K562 (cell line): ENCODE measurements at regions not wholly inside any gene's neighbourhood (a gene's known extent, or its start where the extent isn't known, plus 50 kb on each side); places are given as distances from the start of the nearest gene placed in this dataset.

ENCODE experiments used
- ATAC-seq: fragments of 200-7000 bp; cut with Tn5 transposase; 3 replicates; pipeline ENCODE4 v1.9.1; 2020; ENCODE audit warnings: moderate library complexity
- BruUV-seq: library from RNA; stranded (reverse); fragments of 400-500 nt; replicated peaks from 2 replicates; lab custom pipeline; 2021; lab: Mats Ljungman, UMichigan
- CTCF ChIA-PET: fragments of 300-600 bp; formaldehyde crosslinking; extraction: SDS; loops from one replicate; lab custom pipeline; 2021; ENCODE audit warnings: low intra/inter-chr PET ratio; lab: Yijun Ruan, JAX
- POLR2A ChIA-PET: fragments of 300-600, 350-650 bp; sonication (Branson Sonifier 250); formaldehyde crosslinking; extraction: SDS; loops from one replicate; lab custom pipeline; 2021; ENCODE audit warnings: antibody characterized with exemption, inconsistent platforms; lab: Yijun Ruan, JAX
- DNase-seq, 4 experiments: peaks; one replicate each; pipeline versions ENCODE4 v3.0.0 to v3.0.0-alpha.2; 2011 to 2018; ENCODE audit warnings: low spot score in 3 of 4, mixed read lengths in 3 of 4; ENCODE audit errors: extremely low read depth in 1 of 4
- FAIRE-seq: peaks from 2 replicates; lab custom pipeline; 2011; peaks lifted over from hg19 to GRCh38; lab: Jason Lieb, UNC
- H2AFZ ChIP-seq: 2 replicates; pipeline ENCODE4 v1.6.0; 2011; ENCODE audit warnings: low read depth, low read length, control low read depth, inconsistent platforms
- H3K27ac ChIP-seq: fragments of 200-600 bp; 3 replicates; pipeline ENCODE4 v1.8.0; 2011; ENCODE audit warnings: low read depth, mild to moderate bottlenecking, control low read depth, inconsistent platforms, low read length, moderate library complexity, mixed read lengths; ENCODE audit errors: extremely low read depth
- H3K27me3 ChIP-seq, 2 experiments: fragments of 300-600 bp in 1 of 2; 2 replicates in 1 of 2; 3 replicates in 1 of 2; pipeline versions ENCODE4 v1.6.0 to v1.8.0; 2011; ENCODE audit warnings: inconsistent platforms in 2 of 2, low read length in 2 of 2, mild to moderate bottlenecking in 1 of 2, mixed read lengths in 1 of 2, moderate library complexity in 1 of 2; ENCODE audit not compliant: control insufficient read depth in 2 of 2, insufficient read depth in 2 of 2
- H3K36me3 ChIP-seq: fragments of 300-600 bp; 3 replicates; pipeline ENCODE4 v1.8.0; 2011; ENCODE audit warnings: mild to moderate bottlenecking, low read length, inconsistent platforms; ENCODE audit not compliant: control insufficient read depth, insufficient read depth
- H3K4me1 ChIP-seq, 2 experiments: fragments of 200-600 bp in 1 of 2; replicated peaks in 1 of 2; 2 replicates in 1 of 2; 3 replicates in 1 of 2; pipeline versions ENCODE4 v1.5.1 to v1.8.0; 2011; ENCODE audit warnings: inconsistent platforms in 2 of 2, low read length in 2 of 2, mild to moderate bottlenecking in 1 of 2, mixed read lengths in 1 of 2, moderate library complexity in 1 of 2; ENCODE audit not compliant: control insufficient read depth in 2 of 2, insufficient read depth in 2 of 2
- H3K4me2 ChIP-seq: 2 replicates; pipeline ENCODE4 v1.6.1; 2011; ENCODE audit warnings: low read length, control low read depth, inconsistent platforms, mixed read lengths; ENCODE audit not compliant: insufficient read depth
- H3K4me3 ChIP-seq: fragments of 200-600 bp; sonication (generic), shearing (Covaris generic); 2 replicates; pipeline ENCODE4 v1.5.1; 2016; ENCODE audit warnings: control low read depth, inconsistent platforms
- H3K79me2 ChIP-seq: fragments of 200-600 bp; 3 replicates; pipeline ENCODE4 v1.8.0; 2011; ENCODE audit warnings: low read length, inconsistent platforms; ENCODE audit not compliant: control insufficient read depth, insufficient read depth
- H3K9ac ChIP-seq, 2 experiments: 2 replicates each; pipeline versions ENCODE4 v1.6.0 to v1.6.1; 2011; ENCODE audit warnings: low read depth in 2 of 2, low read length in 2 of 2, control low read depth in 1 of 2, inconsistent platforms in 1 of 2, mild to moderate bottlenecking in 1 of 2, mixed read lengths in 1 of 2; ENCODE audit not compliant: insufficient read depth in 1 of 2
- H3K9me1 ChIP-seq: one replicate; pipeline ENCODE4 v1.6.0; 2011; ENCODE audit warnings: inconsistent platforms, mild to moderate bottlenecking, low read length, moderate library complexity; ENCODE audit not compliant: control insufficient read depth, insufficient read depth
- H3K9me3 ChIP-seq: replicated peaks from 2 replicates; pipeline ENCODE4 v1.5.1; 2011; ENCODE audit warnings: low read depth, low read length, inconsistent platforms; ENCODE audit not compliant: control insufficient read depth, insufficient read depth
- H4K20me1 ChIP-seq: replicated peaks from 2 replicates; pipeline ENCODE4 v1.6.1; 2011; ENCODE audit warnings: low read length, inconsistent platforms, mixed read lengths; ENCODE audit not compliant: control insufficient read depth, insufficient read depth
- BRCA1 ChIP-seq, 2 experiments: fragments of 450-650 bp in 1 of 2; sonication (generic) in 1 of 2; formaldehyde crosslinking in 1 of 2; IDR thresholded peaks; 2 replicates each; pipeline versions ENCODE4 v1.5.0 to v1.6.1; 2017 to 2020; ENCODE audit warnings: mild to moderate bottlenecking in 1 of 2, missing genetic modification reagents in 1 of 2
- HDAC3 ChIP-seq: fragments of 450-650 bp; IDR thresholded peaks from 2 replicates; pipeline ENCODE4 v1.6.1; 2018; ENCODE audit warnings: borderline replicate concordance, mild to moderate bottlenecking, moderate library complexity; ENCODE audit not compliant: partially characterized antibody
- HEY1 ChIP-seq: fragments of 250-450 bp; sonication (Bioruptor Pico); IDR thresholded peaks from 2 replicates; pipeline ENCODE4 v1.5.0; 2020; ENCODE audit warnings: mild to moderate bottlenecking, moderate library complexity, borderline replicate concordance
- KDM2B ChIP-seq: fragments of 250-450 bp; sonication (Bioruptor Pico); IDR thresholded peaks from 2 replicates; pipeline ENCODE4 v1.8.0; 2021; ENCODE audit warnings: mild to moderate bottlenecking, moderate library complexity
- KLF10 ChIP-seq: fragments of 250-450 bp; sonication (Bioruptor Pico); IDR thresholded peaks from 2 replicates; pipeline ENCODE4 v1.6.1; 2021; ENCODE audit warnings: matching md5 sums
- MTA2 ChIP-seq: fragments of 450-650 bp; IDR thresholded peaks from 2 replicates; pipeline ENCODE4 v1.6.1; 2016; ENCODE audit warnings: low read depth
- POU5F1 ChIP-seq: fragments of 150-350 bp; IDR thresholded peaks from 2 replicates; pipeline ENCODE4 v1.6.1; 2014; ENCODE audit warnings: borderline replicate concordance, low read length, low read depth, mild to moderate bottlenecking; ENCODE audit not compliant: partially characterized antibody
- RBM22 ChIP-seq: fragments of 200-400 bp; formaldehyde crosslinking; IDR thresholded peaks from 2 replicates; pipeline ENCODE4 v1.6.1; 2018; ENCODE audit warnings: low read length, low read depth; ENCODE audit not compliant: poor library complexity, severe bottlenecking
- RNF2 ChIP-seq: sonication (generic); IDR thresholded peaks from 2 replicates; pipeline ENCODE4 v1.6.1; 2016
- SAFB ChIP-seq: fragments of 200-400 bp; formaldehyde crosslinking; IDR thresholded peaks from 2 replicates; pipeline ENCODE4 v1.6.1; 2017; ENCODE audit warnings: low read depth, low read length, borderline replicate concordance
- TARDBP ChIP-seq: fragments of 450-650 bp; IDR thresholded peaks from 2 replicates; pipeline ENCODE4 v1.6.1; 2016
- THRAP3 ChIP-seq: fragments of 450-650 bp; IDR thresholded peaks from 2 replicates; pipeline ENCODE4 v1.6.1; 2016; ENCODE audit warnings: mild to moderate bottlenecking, inconsistent platforms, borderline replicate concordance
- WHSC1 ChIP-seq: IDR thresholded peaks from one replicate; pipeline ENCODE4 v1.6.1; 2012; ENCODE audit warnings: low read length, control low read depth, inconsistent platforms
- YY1 ChIP-seq, 3 experiments: IDR thresholded peaks; 2 replicates each; pipeline ENCODE4 v1.6.1; 2011; ENCODE audit warnings: low read length in 2 of 3, mild to moderate bottlenecking in 2 of 3, moderate library complexity in 2 of 3, borderline replicate concordance in 1 of 3, control low read depth in 1 of 3, low read depth in 1 of 3; ENCODE audit not compliant: insufficient read depth in 3 of 3, insufficient replicate concordance in 2 of 3, control insufficient read depth in 1 of 3, insufficient read length in 1 of 3; ENCODE audit errors: extremely low read depth in 1 of 3
- ZNF586 ChIP-seq: fragments of 450-650 bp; formaldehyde crosslinking; conservative IDR thresholded peaks from 2 replicates; pipeline ENCODE4 v1.4.0; 2020; ENCODE audit warnings: mild to moderate bottlenecking, moderate library complexity
- WGBS: fragments of 100-300 bp; shearing (Covaris generic); methylation state at CpG from one replicate; pipeline ENCODE4 v1.1.6; 2016; ENCODE audit warnings: low coverage, mixed read lengths; ENCODE audit not compliant: insufficient coverage; ENCODE audit errors: missing lambda C conversion rate; 5-methylcytosine and 5-hydroxymethylcytosine counted together
- in situ Hi-C: fragments of 300-500 bp; cut with MboI; formaldehyde crosslinking; loops from 4 replicates; pipeline ENCODE4 v1.15.0; 2018; ENCODE audit warnings: inconsistent platforms, mixed read lengths
- intact Hi-C: fragments of 100-400 bp; cut with micrococcal nuclease; formaldehyde crosslinking; loops from 2 replicates; pipeline ENCODE4 v1.14.2; 2022

GRCh38 chr18:14978962-14979535, 231.1 kb downstream of the ANKRD30B start:
- Histone ChIP-seq H3K27ac (no peak overlapping the region), H3K9me1 (no peaks in the 10 kb centered on the region), H3K4me3 (no peak overlapping the region), H3K36me3 (no peaks in the 10 kb centered on the region), H3K27me3 (no peaks in the 10 kb centered on the region), H3K9ac (no peak overlapping the region), H3K79me2 (no peaks in the 10 kb centered on the region), H3K9me3 (no peaks in the 10 kb centered on the region), H3K4me1 (no peaks in the 10 kb centered on the region), H2AFZ (no peak overlapping the region), H4K20me1 (no peaks in the 10 kb centered on the region), H3K4me2 (no peak overlapping the region)
- FAIRE-seq (no peak), DNase-seq (peak in 3 of 4 experiments; percentile 5 to 19 (median 8)), ATAC-seq (no peak)
- in situ Hi-C loops (no loop called here), intact Hi-C loops (no loop called here)
- CTCF ChIA-PET: no interaction called here
- BruUV-seq: no TSS peak
- TF ChIP-seq SAFB: no peak
- no peak for TF ChIP-seq RNF2
- no peak for TF ChIP-seq ZNF586
- no peak for TF ChIP-seq HDAC3
- no peak for TF ChIP-seq RBM22
- no peak for TF ChIP-seq YY1 (IDR thresholded peaks at IDR 0.05; ENCODE audit: borderline replicate concordance in 1 of 3, control insufficient read depth in 1 of 3, extremely low read depth in 1 of 3, insufficient read depth in 3 of 3, insufficient read length in 1 of 3, insufficient replicate concordance in 2 of 3, low read depth in 1 of 3, low read length in 2 of 3)
- no peak for TF ChIP-seq WHSC1
- no peak for TF ChIP-seq TARDBP
- no peak for TF ChIP-seq MTA2
- TF ChIP-seq KDM2B (CRISPR knock-in tag): no peak
- no peak for TF ChIP-seq KLF10 (CRISPR knock-in tag)
- TF ChIP-seq HEY1: no peak
- TF ChIP-seq BRCA1 (IDR thresholded peaks at IDR 0.05): no peak
- no peak for TF ChIP-seq BRCA1 (CRISPR knock-in tag; IDR thresholded peaks at IDR 0.05)
- TF ChIP-seq POU5F1: no peak
- no peak for TF ChIP-seq THRAP3
- POLR2A ChIA-PET: no interaction called here
- WGBS: 0% methylated on average over 8 of the region's 8 CpGs
